GM12891 (cell line): ENCODE measurements at regions not wholly inside any gene's neighbourhood (a gene's known extent, or its start where the extent isn't known, plus 50 kb on each side); places are given as distances from the start of the nearest gene placed in this dataset.

ENCODE experiments used
- DNase-seq: peaks from one replicate; pipeline ENCODE4 v3.0.0; 2011; ENCODE audit warnings: low spot score; ENCODE audit not compliant: insufficient read length
- FAIRE-seq: peaks from 2 replicates; lab custom pipeline; 2011; peaks lifted over from hg19 to GRCh38; lab: Jason Lieb, UNC
- PAX5 ChIP-seq: IDR thresholded peaks from 2 replicates; pipeline ENCODE4 v1.6.1; 2011; ENCODE audit warnings: low read length, moderate library complexity, mild to moderate bottlenecking; ENCODE audit not compliant: insufficient read depth, severe bottlenecking
- POLR2A ChIP-seq: IDR thresholded peaks from 2 replicates; pipeline ENCODE4 v1.6.1; 2011; ENCODE audit warnings: low read depth, low read length, control low read depth
- POLR2AphosphoS5 ChIP-seq: IDR thresholded peaks from 2 replicates; pipeline ENCODE4 v1.6.1; 2011; ENCODE audit warnings: low read depth, low read length, control low read depth
- POU2F2 ChIP-seq: IDR thresholded peaks from 2 replicates; pipeline ENCODE4 v1.6.1; 2011; ENCODE audit warnings: low read depth, mild to moderate bottlenecking, control low read depth, low read length, moderate library complexity
- SPI1 ChIP-seq: IDR thresholded peaks from 2 replicates; pipeline ENCODE4 v1.6.1; 2011; ENCODE audit warnings: low read depth, low read length, control low read depth
- TAF1 ChIP-seq: IDR thresholded peaks from 2 replicates; pipeline ENCODE4 v1.6.1; 2011; ENCODE audit warnings: low read depth, low read length, control low read depth

- TF ChIP-seq PAX5, result no peak
- no peak for TF ChIP-seq POLR2AphosphoS5
- TF ChIP-seq SPI1, result no peak
- TF ChIP-seq POLR2A, result no peak
- no peak for TF ChIP-seq POU2F2
- no peak for TF ChIP-seq TAF1
- FAIRE-seq (no peak), DNase-seq (no peak)
These were observed 415.8 kb upstream of the KIF2B start for GRCh38 chr17:53406907-53407306.

GRCh38 chr17:53391197-53391596 lies 431.5 kb upstream of the KIF2B start:
- FAIRE-seq (no peak), DNase-seq (no peak)
- TF ChIP-seq SPI1 (no peak), POLR2A (no peak), PAX5 (no peak), POLR2AphosphoS5 (no peak), TAF1 (no peak), POU2F2 (no peak)

- DNase-seq (no peak), FAIRE-seq (no peak)
- TF ChIP-seq SPI1 (no peak), POU2F2 (no peak), PAX5 (no peak), POLR2A (no peak)
These were observed 432.2 kb upstream of the KIF2B start for GRCh38 chr17:53390575-53390974.

- DNase-seq (no peak), FAIRE-seq (no peak)
- TF ChIP-seq POLR2AphosphoS5 (no peak), POU2F2 (no peak), PAX5 (no peak), SPI1 (no peak), POLR2A (no peak), TAF1 (no peak)
These were observed 435.0 kb upstream of the KIF2B start for GRCh38 chr17:53387745-53388144.

DNA sequence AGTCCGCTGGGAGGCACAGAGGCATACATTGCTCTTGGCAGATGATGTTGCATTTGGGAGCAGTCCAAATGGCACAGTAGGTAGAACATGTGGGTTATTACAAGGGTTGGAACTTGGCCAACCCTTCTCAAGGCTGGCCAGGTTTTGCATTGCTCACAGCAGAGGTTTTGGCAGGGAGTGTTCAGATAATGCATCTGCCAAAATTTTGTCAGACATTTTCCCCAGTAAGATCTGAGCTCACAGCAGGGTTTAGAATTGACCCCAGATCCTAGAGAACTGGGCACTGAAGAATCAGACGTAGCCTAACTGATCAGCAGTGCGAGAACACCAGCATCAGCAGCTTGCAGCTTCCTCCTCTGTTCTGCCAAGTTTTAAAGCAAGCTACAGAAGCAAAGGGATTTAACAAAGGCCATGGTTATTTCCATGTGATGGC lies 468.8 kb upstream of the KIF2B start:
- no peak for DNase-seq
- no peak for TF ChIP-seq POLR2A
- no peak for TF ChIP-seq SPI1
- TF ChIP-seq TAF1, result no peak
- TF ChIP-seq POU2F2, result no peak
- FAIRE-seq, result no peak

- FAIRE-seq (no peak), DNase-seq (no peak)
- TF ChIP-seq POLR2AphosphoS5, result no peak
- TF ChIP-seq POU2F2, result no peak
- no peak for TF ChIP-seq POLR2A
- TF ChIP-seq TAF1, result no peak
- TF ChIP-seq SPI1, result no peak
- TF ChIP-seq PAX5, result no peak
These were observed 477.9 kb upstream of the KIF2B start for GRCh38 chr17:53344778-53345177.

GRCh38 chr17:53336281-53336680 lies 486.4 kb upstream of the KIF2B start:
- no peak for DNase-seq
- TF ChIP-seq POU2F2, result no peak
- no peak for TF ChIP-seq PAX5
- no peak for TF ChIP-seq POLR2A
- TF ChIP-seq TAF1, result no peak
- TF ChIP-seq POLR2AphosphoS5, result no peak
- TF ChIP-seq SPI1, result no peak
- no peak for FAIRE-seq

- no peak for TF ChIP-seq POLR2AphosphoS5
- no peak for TF ChIP-seq SPI1
- no peak for TF ChIP-seq POU2F2
- TF ChIP-seq PAX5, result no peak
- no peak for TF ChIP-seq TAF1
- no peak for TF ChIP-seq POLR2A
- DNase-seq, result no peak
These were observed 487.3 kb upstream of the KIF2B start for GRCh38 chr17:53335443-53335842.

DNA sequence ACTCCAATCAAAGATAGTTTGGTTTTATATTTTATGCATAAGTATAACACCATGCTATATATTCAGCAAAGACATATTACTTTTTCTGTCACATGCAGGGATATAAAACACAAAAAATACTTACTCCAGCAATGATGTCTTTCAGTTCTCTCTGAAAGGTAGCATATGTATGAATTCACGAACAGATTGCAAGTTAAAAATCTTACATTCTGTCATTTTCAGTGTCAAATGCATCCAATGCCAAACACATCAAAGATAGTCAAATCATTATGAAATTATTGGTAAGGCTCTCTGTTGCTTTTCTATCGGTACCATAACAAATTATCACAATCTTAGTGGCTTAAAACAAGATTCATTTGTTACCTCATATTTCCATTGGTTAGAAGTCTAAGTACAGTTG lies 492.0 kb upstream of the KIF2B start:
- no peak for DNase-seq
- TF ChIP-seq POLR2A (no peak), PAX5 (no peak), SPI1 (no peak), POU2F2 (no peak), TAF1 (no peak), POLR2AphosphoS5 (no peak)
- FAIRE-seq, result no peak

More at GRCh38 chr17:53335443-53335842, 487.3 kb upstream of the KIF2B start:
- no peak for FAIRE-seq

- TF ChIP-seq POU2F2 (no peak), TAF1 (no peak), PAX5 (no peak), SPI1 (no peak), POLR2A (no peak), POLR2AphosphoS5 (no peak)
- no peak for DNase-seq
- FAIRE-seq, result no peak
These were observed 501.1 kb upstream of the KIF2B start for GRCh38 chr17:53321651-53322050.

DNA sequence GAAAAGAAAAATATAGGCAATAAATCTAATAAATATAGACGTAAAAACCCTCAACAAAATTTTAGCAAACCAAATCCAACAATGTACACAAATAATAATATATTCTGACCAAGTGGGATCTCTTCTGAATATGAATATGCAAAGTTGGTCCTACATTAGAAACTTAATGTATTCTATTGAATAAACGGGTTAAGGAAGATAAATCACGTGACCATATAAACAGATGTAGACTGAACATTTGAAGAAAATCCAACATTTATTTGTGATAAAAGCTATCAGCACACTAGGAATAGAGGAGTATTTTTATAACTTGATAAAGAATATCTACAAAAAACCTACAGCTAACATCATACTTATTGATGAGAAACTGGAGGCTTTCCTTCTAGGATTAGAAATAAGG lies 502.8 kb upstream of the KIF2B start:
- TF ChIP-seq POLR2AphosphoS5 (no peak), POU2F2 (no peak), POLR2A (no peak), PAX5 (no peak)
- FAIRE-seq (no peak), DNase-seq (no peak)
